Trophoblast cell (in vitro differentiated cells and primary cell): ENCODE measurements at regions not wholly inside any gene's neighbourhood (a gene's known extent, or its start where the extent isn't known, plus 50 kb on each side); places are given as distances from the start of the nearest gene placed in this dataset.

Source experiments
- DNase-seq, 2 donors: peaks; one replicate each; pipeline ENCODE4 v3.0.0-alpha.2; 2016
- H2AFZ ChIP-seq: 2 replicates; pipeline ENCODE4 v1.6.1; 2013; ENCODE audit warnings: low read length, moderate library complexity, mild to moderate bottlenecking; ENCODE audit not compliant: insufficient read depth, poor library complexity
- H2AK5ac ChIP-seq: 2 replicates; pipeline ENCODE4 v1.6.1; 2013; ENCODE audit warnings: mild to moderate bottlenecking, low read length
- H2BK120ac ChIP-seq: 2 replicates; pipeline ENCODE4 v1.6.1; 2013; ENCODE audit warnings: low read length, mild to moderate bottlenecking, moderate library complexity; ENCODE audit not compliant: insufficient read depth, poor library complexity
- H2BK12ac ChIP-seq: 2 replicates; pipeline ENCODE4 v1.6.1; 2013; ENCODE audit warnings: mild to moderate bottlenecking, low read length, moderate library complexity
- H2BK5ac ChIP-seq: 2 replicates; pipeline ENCODE4 v1.6.1; 2013; ENCODE audit warnings: low read length, low read depth, moderate library complexity, mild to moderate bottlenecking; ENCODE audit not compliant: poor library complexity
- H3K14ac ChIP-seq: 2 replicates; pipeline ENCODE4 v1.6.1; 2013; ENCODE audit warnings: mild to moderate bottlenecking, low read length
- H3K18ac ChIP-seq: 2 replicates; pipeline ENCODE4 v1.6.1; 2013; ENCODE audit warnings: mild to moderate bottlenecking, low read length
- H3K23ac ChIP-seq: 2 replicates; pipeline ENCODE4 v1.6.1; 2013; ENCODE audit warnings: low read length
- H3K27ac ChIP-seq: 2 replicates; pipeline ENCODE4 v1.5.1; 2013; ENCODE audit warnings: low read depth, mild to moderate bottlenecking, inconsistent platforms, low read length, moderate library complexity
- H3K27me3 ChIP-seq: 2 replicates; pipeline ENCODE4 v1.6.1; 2013; ENCODE audit warnings: inconsistent platforms, mild to moderate bottlenecking, low read length, moderate library complexity; ENCODE audit not compliant: insufficient read depth
- H3K36me3 ChIP-seq, 2 experiments: 1 replicate in 1 of 2; 2 replicates in 1 of 2; pipeline ENCODE4 v1.6.1; 2013; ENCODE audit warnings: low read length in 2 of 2, mild to moderate bottlenecking in 2 of 2, moderate library complexity in 1 of 2; ENCODE audit not compliant: insufficient read depth in 2 of 2, control insufficient read depth in 1 of 2
- H3K4ac ChIP-seq: 2 replicates; pipeline ENCODE4 v1.6.1; 2013; ENCODE audit warnings: low read depth, mild to moderate bottlenecking, low read length, moderate library complexity
- H3K4me1 ChIP-seq, 2 experiments: 1 replicate in 1 of 2; 2 replicates in 1 of 2; pipeline ENCODE4 v1.6.1; 2013; ENCODE audit warnings: low read length in 2 of 2, mild to moderate bottlenecking in 2 of 2, moderate library complexity in 1 of 2; ENCODE audit not compliant: insufficient read depth in 2 of 2, control insufficient read depth in 1 of 2
- H3K4me2 ChIP-seq: 2 replicates; pipeline ENCODE4 v1.6.1; 2013; ENCODE audit warnings: inconsistent platforms, mild to moderate bottlenecking, low read length, moderate library complexity
- H3K4me3 ChIP-seq: 2 replicates; pipeline ENCODE4 v1.5.1; 2013; ENCODE audit warnings: mild to moderate bottlenecking, low read depth, low read length, inconsistent platforms
- H3K79me1 ChIP-seq: one replicate; pipeline ENCODE4 v1.6.1; 2013; ENCODE audit warnings: low read length
- H3K79me2 ChIP-seq: 2 replicates; pipeline ENCODE4 v1.6.1; 2013; ENCODE audit warnings: low read length, mild to moderate bottlenecking; ENCODE audit not compliant: control insufficient read depth, insufficient read depth, poor library complexity
- H3K9ac ChIP-seq: 2 replicates; pipeline ENCODE4 v1.6.1; 2013; ENCODE audit warnings: mild to moderate bottlenecking, low read length
- H3K9me3 ChIP-seq: 2 replicates; pipeline ENCODE4 v1.6.1; 2013; ENCODE audit warnings: low read depth, mild to moderate bottlenecking, control low read depth, inconsistent platforms, low read length; ENCODE audit not compliant: insufficient read depth
- H4K12ac ChIP-seq: 2 replicates; pipeline ENCODE4 v1.6.1; 2013; ENCODE audit warnings: low read depth, mild to moderate bottlenecking, low read length, moderate library complexity
- H4K8ac ChIP-seq: 2 replicates; pipeline ENCODE4 v1.6.1; 2013; ENCODE audit warnings: low read depth, mild to moderate bottlenecking, low read length, moderate library complexity
- H4K91ac ChIP-seq: one replicate; pipeline ENCODE4 v1.6.1; 2013; ENCODE audit warnings: low read depth, mild to moderate bottlenecking, low read length, moderate library complexity
- WGBS: extraction: QIAGEN DNeasy Blood & Tissue Kit; methylation state at CpG from one replicate; pipeline ENCODE4 v1.1.7; 2013; ENCODE audit warnings: missing lambda C conversion rate; ENCODE audit not compliant: insufficient read length, insufficient coverage; ENCODE audit errors: extremely low coverage; 5-methylcytosine and 5-hydroxymethylcytosine counted together

- whole genome bisulfite sequencing, result no CpG with 5 or more reads among the region's 3 CpGs
- Histone ChIP-seq H3K4me3 (no peak overlapping the region), H4K91ac (no peak overlapping the region)
Observed at GRCh38 chr10:91724933-91725332, 73.3 kb upstream of the TNKS2 start.

GRCh38 chr10:91713461-91714072 is 80.7 kb upstream of the PPP1R3C start:
- Histone ChIP-seq H3K9me3 (no peaks in the 10 kb centered on the region), H2AFZ (no peak overlapping the region), H2BK5ac (no peak overlapping the region), H4K91ac (no peak overlapping the region), H3K79me2 (no peaks in the 10 kb centered on the region), H3K4ac (no peak overlapping the region), H4K8ac (no peak overlapping the region), H2BK12ac (no peak overlapping the region), H3K36me3 (no peaks in the 10 kb centered on the region), H2AK5ac (no peak overlapping the region), H2BK120ac (no peak overlapping the region), H4K12ac (no peak overlapping the region), H3K4me3 (no peak overlapping the region), H3K4me2 (no peak overlapping the region), H3K14ac (no peak overlapping the region), H3K4me1 (no peaks in the 10 kb centered on the region), H3K27me3 (no peaks in the 10 kb centered on the region), H3K18ac (no peak overlapping the region), H3K79me1 (no peaks in the 10 kb centered on the region), H3K23ac (no peak overlapping the region), H3K27ac (no peak overlapping the region), H3K9ac (no peak overlapping the region)
- no CpG with 5 or more reads among the region's 1 CpG for WGBS
- no peak for DNase-seq

More at GRCh38 chr10:91724933-91725332, 73.3 kb upstream of the TNKS2 start:
- Histone ChIP-seq H2AK5ac (no peak overlapping the region), H2BK12ac (no peak overlapping the region), H3K14ac (no peak overlapping the region), H3K27ac (no peak overlapping the region), H3K9ac (no peak overlapping the region), H3K27me3 (no peaks in the 10 kb centered on the region), H4K12ac (no peak overlapping the region), H3K79me2 (no peaks in the 10 kb centered on the region), H3K4me2 (no peak overlapping the region), H3K79me1 (no peaks in the 10 kb centered on the region), H3K4ac (no peak overlapping the region), H4K8ac (no peak overlapping the region), H2AFZ (no peak overlapping the region), H2BK5ac (no peak overlapping the region), H3K36me3 (no peaks in the 10 kb centered on the region), H3K9me3 (no peaks in the 10 kb centered on the region), H2BK120ac (no peak overlapping the region), H3K18ac (no peak overlapping the region), H3K23ac (no peak overlapping the region), H3K4me1 (no peaks in the 10 kb centered on the region)
- DNase-seq, result no peak

- Histone ChIP-seq H2BK120ac (no peak overlapping the region), H3K18ac (no peak overlapping the region), H3K4me3 (no peak overlapping the region), H3K36me3 (no peaks in the 10 kb centered on the region), H3K23ac (no peak overlapping the region), H2AK5ac (no peak overlapping the region), H3K9me3 (no peaks in the 10 kb centered on the region), H3K4me1 (no peaks in the 10 kb centered on the region), H3K27me3 (no peaks in the 10 kb centered on the region), H3K4ac (no peak overlapping the region), H3K27ac (no peak overlapping the region), H3K9ac (no peak overlapping the region), H3K14ac (no peak overlapping the region), H2AFZ (no peak overlapping the region), H2BK12ac (no peak overlapping the region), H4K12ac (no peak overlapping the region), H3K79me2 (no peaks in the 10 kb centered on the region), H3K4me2 (no peak overlapping the region), H2BK5ac (no peak overlapping the region), H4K8ac (no peak overlapping the region), H4K91ac (no peak overlapping the region), H3K79me1 (no peaks in the 10 kb centered on the region)
- no CpG with 5 or more reads among the region's 4 CpGs for WGBS
- DNase-seq, result no peak
Observed at GRCh38 chr10:91711885-91712680, 79.2 kb upstream of the PPP1R3C start.

GRCh38 chr10:91709394-91709798 is 76.5 kb upstream of the PPP1R3C start:
- no peak overlapping the region for H3K23ac ChIP-seq

More at GRCh38 chr10:91709394-91709798, 76.5 kb upstream of the PPP1R3C start:
- Histone ChIP-seq H4K12ac (no peak overlapping the region), H3K27ac (no peak overlapping the region), H2BK12ac (no peak overlapping the region), H4K8ac (no peak overlapping the region), H3K4me1 (no peaks in the 10 kb centered on the region), H3K79me1 (no peaks in the 10 kb centered on the region), H2BK5ac (no peak overlapping the region), H3K4me3 (no peak overlapping the region), H3K14ac (no peak overlapping the region), H2AK5ac (no peak overlapping the region), H3K4ac (no peak overlapping the region), H3K9ac (no peak overlapping the region), H3K9me3 (no peaks in the 10 kb centered on the region), H3K79me2 (no peaks in the 10 kb centered on the region), H2AFZ (no peak overlapping the region), H4K91ac (no peak overlapping the region), H3K18ac (no peak overlapping the region), H2BK120ac (no peak overlapping the region), H3K36me3 (no peaks in the 10 kb centered on the region), H3K4me2 (no peak overlapping the region), H3K27me3 (no peaks in the 10 kb centered on the region)
- WGBS, result no CpG with 5 or more reads among the region's 1 CpG
- no peak for DNase-seq
